DOHH2 (cell line): ENCODE measurements at regions not wholly inside any gene's neighbourhood (a gene's known extent, or its start where the extent isn't known, plus 50 kb on each side); places are given as distances from the start of the nearest gene placed in this dataset.

ENCODE experiments used
- H3F3A ChIP-seq: fragments of 200-600 bp; sonication (generic), shearing (Covaris generic); 2 replicates; pipeline ENCODE4 v1.6.0; 2016; ENCODE audit warnings: antibody characterized with exemption, mild to moderate bottlenecking; ENCODE audit not compliant: control insufficient read depth, insufficient read depth
- H3K27ac ChIP-seq: fragments of 200-600 bp; sonication (generic); 2 replicates; pipeline ENCODE4 v1.5.1; 2014; ENCODE audit warnings: low read depth, mild to moderate bottlenecking, low read length, moderate library complexity
- H3K27me3 ChIP-seq: fragments of 200-600 bp; sonication (generic); 2 replicates; pipeline ENCODE4 v1.6.1; 2014; ENCODE audit warnings: mild to moderate bottlenecking, low read length, mixed read lengths; ENCODE audit not compliant: control insufficient read depth
- H3K36me3 ChIP-seq: fragments of 200-600 bp; sonication (generic); 2 replicates; pipeline ENCODE4 v1.6.1; 2014; ENCODE audit warnings: mild to moderate bottlenecking, low read length, moderate library complexity, mixed read lengths; ENCODE audit not compliant: control insufficient read depth
- H3K4me1 ChIP-seq: fragments of 200-600 bp; sonication (generic); 2 replicates; pipeline ENCODE4 v1.6.1; 2014; ENCODE audit warnings: mild to moderate bottlenecking, low read length, mixed read lengths; ENCODE audit not compliant: control insufficient read depth
- H3K4me2 ChIP-seq: fragments of 200-600 bp; sonication (generic); 2 replicates; pipeline ENCODE4 v1.6.0; 2014; ENCODE audit warnings: mild to moderate bottlenecking, low read length, moderate library complexity
- H3K4me3 ChIP-seq: fragments of 200-600 bp; sonication (generic); 2 replicates; pipeline ENCODE4 v1.5.1; 2014; ENCODE audit warnings: mild to moderate bottlenecking, low read length, mixed read lengths
- H3K79me2 ChIP-seq: fragments of 200-600 bp; sonication (generic); 2 replicates; pipeline ENCODE4 v1.6.1; 2014; ENCODE audit warnings: mild to moderate bottlenecking, low read length, mixed read lengths; ENCODE audit not compliant: control insufficient read depth
- H3K9me2 ChIP-seq: fragments of 200-600 bp; sonication (generic); replicated peaks from 2 replicates; pipeline ENCODE4 v1.6.1; 2014; ENCODE audit warnings: mild to moderate bottlenecking, low read length, mixed read lengths; ENCODE audit not compliant: control insufficient read depth
- H3K9me3 ChIP-seq: fragments of 200-600 bp; sonication (generic); 2 replicates; pipeline ENCODE4 v1.6.1; 2014; ENCODE audit warnings: antibody characterized with exemption, low read length, mixed read lengths; ENCODE audit not compliant: control insufficient read depth, insufficient read depth
- H4K20me1 ChIP-seq: fragments of 200-600 bp; sonication (generic); 2 replicates; pipeline ENCODE4 v1.6.0; 2014; ENCODE audit warnings: low read depth, mild to moderate bottlenecking, antibody characterized with exemption, low read length, moderate library complexity; ENCODE audit not compliant: control insufficient read depth, insufficient read depth
- CTCF ChIP-seq: fragments of 200-600 bp; sonication (generic); IDR thresholded peaks from one replicate; pipeline ENCODE4 v1.5.1; 2014; ENCODE audit warnings: antibody characterized with exemption, mild to moderate bottlenecking, low read depth, low read length; ENCODE audit not compliant: poor library complexity, severe bottlenecking
- EZH2phosphoT487 ChIP-seq: fragments of 200-600 bp; sonication (generic); IDR thresholded peaks from 2 replicates; pipeline ENCODE4 v1.6.1; 2017; ENCODE audit warnings: borderline replicate concordance, mild to moderate bottlenecking, antibody characterized with exemption, low read length, moderate library complexity, mixed read lengths

DNA sequence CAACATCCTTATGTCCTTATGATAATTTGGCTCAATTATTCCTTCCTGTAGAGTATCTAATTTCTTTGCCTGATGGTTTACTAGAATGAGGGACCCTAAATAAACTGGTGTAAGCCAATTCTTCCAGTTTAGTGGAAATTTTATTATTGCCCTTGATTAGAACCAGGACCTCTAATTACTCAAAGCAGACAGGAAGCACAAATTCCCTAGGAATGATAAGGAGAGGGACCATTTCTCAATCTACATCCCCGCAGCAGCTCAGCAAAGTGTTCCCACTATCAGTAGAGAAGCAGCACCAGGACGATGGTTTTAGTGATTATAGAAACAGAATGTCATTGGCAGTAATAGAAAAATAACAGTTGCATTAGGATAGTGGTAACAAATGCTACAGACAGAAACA lies 97.1 kb downstream of the PLPPR4 start:
- H4K20me1 ChIP-seq: no peaks in the 10 kb centered on the region
- H3K9me3 ChIP-seq: no peaks in the 10 kb centered on the region
- TF ChIP-seq EZH2phosphoT487 (no peak), CTCF (no peak)
- no peaks in the 10 kb centered on the region for H3K9me2 ChIP-seq
- H3K4me1 ChIP-seq: no peaks in the 10 kb centered on the region
- H3K27me3 ChIP-seq: no peaks in the 10 kb centered on the region
- H3K79me2 ChIP-seq: no peaks in the 10 kb centered on the region
- H3K4me2 ChIP-seq: no peak overlapping the region
- H3K4me3 ChIP-seq: no peak overlapping the region
- no peaks in the 10 kb centered on the region for H3F3A ChIP-seq
- H3K36me3 ChIP-seq: no peaks in the 10 kb centered on the region
- no peak overlapping the region for H3K27ac ChIP-seq

- no peak for TF ChIP-seq EZH2phosphoT487
- TF ChIP-seq CTCF: no peak
- Histone ChIP-seq H4K20me1 (no peaks in the 10 kb centered on the region), H3K36me3 (no peaks in the 10 kb centered on the region), H3K27ac (no peak overlapping the region), H3K27me3 (no peaks in the 10 kb centered on the region), H3K9me2 (no peaks in the 10 kb centered on the region), H3K79me2 (no peaks in the 10 kb centered on the region), H3K4me1 (no peaks in the 10 kb centered on the region), H3K4me2 (no peak overlapping the region), H3K9me3 (no peaks in the 10 kb centered on the region), H3F3A (no peaks in the 10 kb centered on the region), H3K4me3 (no peak overlapping the region)
Measured at GRCh38 chr1:99363531-99363930, 99.2 kb downstream of the PLPPR4 start.

DNA sequence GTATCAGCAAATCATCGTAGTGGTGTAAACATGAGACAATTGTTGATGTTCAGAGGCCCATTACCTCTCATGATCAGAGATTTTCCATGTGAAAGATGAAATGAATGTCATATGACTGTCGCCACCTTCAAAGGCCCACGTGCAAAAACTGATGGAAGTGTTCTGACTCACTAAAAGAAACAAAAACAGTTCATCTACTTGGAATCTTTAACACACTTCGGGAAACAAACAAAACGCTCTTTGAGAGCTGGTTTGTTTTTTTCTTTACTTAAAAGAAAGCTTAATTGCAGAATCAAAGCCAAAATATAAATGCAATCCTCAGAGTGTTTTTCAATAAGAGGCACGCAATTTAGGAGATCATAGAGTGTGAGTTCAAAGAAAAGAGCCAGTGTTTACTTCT lies 100.8 kb downstream of the PLPPR4 start:
- no peak for TF ChIP-seq CTCF
- TF ChIP-seq EZH2phosphoT487: no peak

GRCh38 chr1:99365545-99365944 lies 101.3 kb downstream of the PLPPR4 start:
- Histone ChIP-seq H3K4me3 (no peak overlapping the region), H3K27me3 (no peaks in the 10 kb centered on the region), H3F3A (no peaks in the 10 kb centered on the region), H3K9me2 (no peaks in the 10 kb centered on the region), H3K36me3 (no peaks in the 10 kb centered on the region), H3K27ac (no peak overlapping the region), H3K4me1 (no peaks in the 10 kb centered on the region), H3K4me2 (no peak overlapping the region), H4K20me1 (no peaks in the 10 kb centered on the region), H3K79me2 (no peaks in the 10 kb centered on the region), H3K9me3 (no peaks in the 10 kb centered on the region)
- TF ChIP-seq EZH2phosphoT487 (no peak), CTCF (no peak)

More for the DNA sequence above, 100.8 kb downstream of the PLPPR4 start:
- no peaks in the 10 kb centered on the region for H4K20me1 ChIP-seq
- no peak overlapping the region for H3K4me3 ChIP-seq
- no peaks in the 10 kb centered on the region for H3K36me3 ChIP-seq
- no peak overlapping the region for H3K27ac ChIP-seq
- H3K4me2 ChIP-seq: no peak overlapping the region
- no peaks in the 10 kb centered on the region for H3K27me3 ChIP-seq
- no peaks in the 10 kb centered on the region for H3K9me2 ChIP-seq
- H3K4me1 ChIP-seq: no peaks in the 10 kb centered on the region
- H3F3A ChIP-seq: no peaks in the 10 kb centered on the region
- no peaks in the 10 kb centered on the region for H3K9me3 ChIP-seq
- H3K79me2 ChIP-seq: no peaks in the 10 kb centered on the region
